ENCODE measurements at regions not wholly inside any gene's neighbourhood (a gene's known extent, or its start where the extent isn't known, plus 50 kb on each side); places are given as distances from the start of the nearest gene placed in this dataset.

DNA sequence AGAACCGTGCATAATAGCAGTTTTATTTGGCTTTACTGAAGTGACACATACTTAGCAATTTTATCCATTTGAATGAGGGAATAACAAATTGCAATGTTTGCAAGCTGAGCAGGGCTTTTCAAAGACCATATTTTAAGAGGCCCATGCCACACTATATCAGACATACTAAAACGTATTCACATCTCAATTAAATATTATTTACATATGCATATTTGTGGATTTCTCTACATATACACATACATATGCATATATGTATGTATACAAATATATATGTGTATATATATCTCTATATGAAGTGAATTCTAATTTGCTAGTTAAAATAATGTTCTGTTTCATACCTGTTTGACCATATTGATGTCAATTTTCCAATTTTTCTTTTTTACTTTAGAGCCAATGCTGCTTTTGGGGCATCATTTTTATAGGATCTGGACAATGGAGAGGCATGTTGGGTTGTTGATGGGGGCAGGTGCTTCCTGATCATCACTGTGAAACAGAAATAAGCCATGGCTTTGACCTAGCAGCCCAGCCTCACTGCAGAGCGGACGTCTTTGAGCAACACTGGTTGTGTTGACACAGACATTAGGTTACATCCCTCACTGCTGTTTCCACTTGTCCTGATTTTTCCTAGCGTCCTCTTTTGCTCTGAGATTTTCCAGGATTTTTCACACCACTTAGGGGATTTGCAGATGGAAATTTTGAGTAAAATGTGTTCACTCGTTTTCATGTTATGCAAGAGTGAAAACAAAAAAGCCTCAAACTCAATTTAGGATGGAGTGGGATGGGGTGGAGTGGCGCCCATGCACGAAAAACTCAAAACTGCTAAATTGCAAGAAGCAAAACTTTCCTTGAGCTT, 56.9 kb downstream of the RDH14 start:
- intact Hi-C loops (cut with micrococcal nuclease; ENCODE audit: unreplicated experiment) (no loop called here), in situ Hi-C loops (cut with MboI) (no loop called here)
- FAIRE-seq: no peak
- Histone ChIP-seq H3K9me3 (replicated peaks; ENCODE audit: control insufficient read depth, insufficient read depth, low read length) (no peaks in the 10 kb centered on the region), H3K79me2 (ENCODE audit: control insufficient read depth, insufficient read depth, low read length) (no peaks in the 10 kb centered on the region), H2AFZ (ENCODE audit: control insufficient read depth, low read depth, low read length) (no peak overlapping the region), H3K27ac (ENCODE audit: control insufficient read depth, insufficient read depth) (no peak overlapping the region), H4K20me1 (ENCODE audit: control insufficient read depth, insufficient read depth) (no peaks in the 10 kb centered on the region), H3K9ac (ENCODE audit: control insufficient read depth, insufficient read depth, low read length) (no peak overlapping the region), H3K4me3 (no peak overlapping the region), H3K4me2 (ENCODE audit: control insufficient read depth, insufficient read depth) (no peak overlapping the region), H3K36me3 (ENCODE audit: control insufficient read depth in 2 of 2, insufficient read depth in 2 of 2, low read length in 1 of 2) (no peaks in the 10 kb centered on the region), H3K27me3 (replicated peaks in 1 of 2; ENCODE audit: control insufficient read depth in 2 of 2, insufficient read depth in 2 of 2, low read length in 1 of 2) (no peaks in the 10 kb centered on the region; a peak in 1 of 4 replicates), H3K4me1 (ENCODE audit: control insufficient read depth, insufficient read depth, low read length) (no peaks in the 10 kb centered on the region)
- POLR2A ChIA-PET: no interaction called here
- no peak for DNase-seq (ENCODE audit: low read depth, low spot score)
- no peak for ATAC-seq
- RAD21 ChIA-PET (ENCODE audit: unreplicated experiment): no interaction called here
- no TSS peak for BruUV-seq (replicated peaks)
- WGBS (ENCODE audit: insufficient coverage, insufficient replicate concordance, low lambda C conversion rate, missing lambda C conversion rate): 27% methylated on average over 8 of the region's 8 CpGs
- SMC1A ChIA-PET (ENCODE audit: uncharacterized antibody, unreplicated experiment): no interaction called here
- CTCF ChIA-PET: no interaction called here
- TF ChIP-seq SIN3A (IDR thresholded peaks at IDR 0.05; ENCODE audit: low read depth, low read length) (no peak), RELA (IDR thresholded peaks at IDR 0.05; ENCODE audit: borderline replicate concordance, partially characterized antibody) (no peak), PAX5 (IDR thresholded peaks at IDR 0.05; ENCODE audit: borderline replicate concordance, low read depth, low read length) (no peak), CHD2 (IDR thresholded peaks at IDR 0.05; ENCODE audit: borderline replicate concordance, low read depth, low read length) (no peak), SIX5 (IDR thresholded peaks at IDR 0.05; ENCODE audit: low read depth, low read length, severe bottlenecking) (no peak), RCOR1 (conservative IDR thresholded peaks at IDR 0.05; ENCODE audit: low read depth, low read length) (no peak), POU2F2 (IDR thresholded peaks at IDR 0.05; ENCODE audit: borderline replicate concordance, low read depth, low read length) (no peak), ZNF217 (IDR thresholded peaks at IDR 0.05) (no peak), MYB (IDR thresholded peaks at IDR 0.05; ENCODE audit: borderline replicate concordance, low read depth, low read length) (no peak)
- TF ChIP-seq, protein P1, sequence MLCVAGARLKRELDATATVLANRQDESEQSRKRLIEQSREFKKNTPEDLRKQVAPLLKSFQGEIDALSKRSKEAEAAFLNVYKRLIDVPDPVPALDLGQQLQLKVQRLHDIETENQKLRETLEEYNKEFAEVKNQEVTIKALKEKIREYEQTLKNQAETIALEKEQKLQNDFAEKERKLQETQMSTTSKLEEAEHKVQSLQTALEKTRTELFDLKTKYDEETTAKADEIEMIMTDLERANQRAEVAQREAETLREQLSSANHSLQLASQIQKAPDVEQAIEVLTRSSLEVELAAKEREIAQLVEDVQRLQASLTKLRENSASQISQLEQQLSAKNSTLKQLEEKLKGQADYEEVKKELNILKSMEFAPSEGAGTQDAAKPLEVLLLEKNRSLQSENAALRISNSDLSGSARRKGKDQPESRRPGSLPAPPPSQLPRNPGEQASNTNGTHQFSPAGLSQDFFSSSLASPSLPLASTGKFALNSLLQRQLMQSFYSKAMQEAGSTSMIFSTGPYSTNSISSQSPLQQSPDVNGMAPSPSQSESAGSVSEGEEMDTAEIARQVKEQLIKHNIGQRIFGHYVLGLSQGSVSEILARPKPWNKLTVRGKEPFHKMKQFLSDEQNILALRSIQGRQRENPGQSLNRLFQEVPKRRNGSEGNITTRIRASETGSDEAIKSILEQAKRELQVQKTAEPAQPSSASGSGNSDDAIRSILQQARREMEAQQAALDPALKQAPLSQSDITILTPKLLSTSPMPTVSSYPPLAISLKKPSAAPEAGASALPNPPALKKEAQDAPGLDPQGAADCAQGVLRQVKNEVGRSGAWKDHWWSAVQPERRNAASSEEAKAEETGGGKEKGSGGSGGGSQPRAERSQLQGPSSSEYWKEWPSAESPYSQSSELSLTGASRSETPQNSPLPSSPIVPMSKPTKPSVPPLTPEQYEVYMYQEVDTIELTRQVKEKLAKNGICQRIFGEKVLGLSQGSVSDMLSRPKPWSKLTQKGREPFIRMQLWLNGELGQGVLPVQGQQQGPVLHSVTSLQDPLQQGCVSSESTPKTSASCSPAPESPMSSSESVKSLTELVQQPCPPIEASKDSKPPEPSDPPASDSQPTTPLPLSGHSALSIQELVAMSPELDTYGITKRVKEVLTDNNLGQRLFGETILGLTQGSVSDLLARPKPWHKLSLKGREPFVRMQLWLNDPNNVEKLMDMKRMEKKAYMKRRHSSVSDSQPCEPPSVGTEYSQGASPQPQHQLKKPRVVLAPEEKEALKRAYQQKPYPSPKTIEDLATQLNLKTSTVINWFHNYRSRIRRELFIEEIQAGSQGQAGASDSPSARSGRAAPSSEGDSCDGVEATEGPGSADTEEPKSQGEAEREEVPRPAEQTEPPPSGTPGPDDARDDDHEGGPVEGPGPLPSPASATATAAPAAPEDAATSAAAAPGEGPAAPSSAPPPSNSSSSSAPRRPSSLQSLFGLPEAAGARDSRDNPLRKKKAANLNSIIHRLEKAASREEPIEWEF (IDR thresholded peaks at IDR 0.05; ENCODE audit: insufficient replicate concordance, low read depth, low read length): no peak
- TF ChIP-seq, protein P2, sequence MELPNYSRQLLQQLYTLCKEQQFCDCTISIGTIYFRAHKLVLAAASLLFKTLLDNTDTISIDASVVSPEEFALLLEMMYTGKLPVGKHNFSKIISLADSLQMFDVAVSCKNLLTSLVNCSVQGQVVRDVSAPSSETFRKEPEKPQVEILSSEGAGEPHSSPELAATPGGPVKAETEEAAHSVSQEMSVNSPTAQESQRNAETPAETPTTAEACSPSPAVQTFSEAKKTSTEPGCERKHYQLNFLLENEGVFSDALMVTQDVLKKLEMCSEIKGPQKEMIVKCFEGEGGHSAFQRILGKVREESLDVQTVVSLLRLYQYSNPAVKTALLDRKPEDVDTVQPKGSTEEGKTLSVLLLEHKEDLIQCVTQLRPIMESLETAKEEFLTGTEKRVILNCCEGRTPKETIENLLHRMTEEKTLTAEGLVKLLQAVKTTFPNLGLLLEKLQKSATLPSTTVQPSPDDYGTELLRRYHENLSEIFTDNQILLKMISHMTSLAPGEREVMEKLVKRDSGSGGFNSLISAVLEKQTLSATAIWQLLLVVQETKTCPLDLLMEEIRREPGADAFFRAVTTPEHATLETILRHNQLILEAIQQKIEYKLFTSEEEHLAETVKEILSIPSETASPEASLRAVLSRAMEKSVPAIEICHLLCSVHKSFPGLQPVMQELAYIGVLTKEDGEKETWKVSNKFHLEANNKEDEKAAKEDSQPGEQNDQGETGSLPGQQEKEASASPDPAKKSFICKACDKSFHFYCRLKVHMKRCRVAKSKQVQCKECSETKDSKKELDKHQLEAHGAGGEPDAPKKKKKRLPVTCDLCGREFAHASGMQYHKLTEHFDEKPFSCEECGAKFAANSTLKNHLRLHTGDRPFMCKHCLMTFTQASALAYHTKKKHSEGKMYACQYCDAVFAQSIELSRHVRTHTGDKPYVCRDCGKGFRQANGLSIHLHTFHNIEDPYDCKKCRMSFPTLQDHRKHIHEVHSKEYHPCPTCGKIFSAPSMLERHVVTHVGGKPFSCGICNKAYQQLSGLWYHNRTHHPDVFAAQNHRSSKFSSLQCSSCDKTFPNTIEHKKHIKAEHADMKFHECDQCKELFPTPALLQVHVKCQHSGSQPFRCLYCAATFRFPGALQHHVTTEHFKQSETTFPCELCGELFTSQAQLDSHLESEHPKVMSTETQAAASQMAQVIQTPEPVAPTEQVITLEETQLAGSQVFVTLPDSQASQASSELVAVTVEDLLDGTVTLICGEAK (IDR thresholded peaks at IDR 0.05; ENCODE audit: borderline replicate concordance): no peak
- TF ChIP-seq, protein P3, sequence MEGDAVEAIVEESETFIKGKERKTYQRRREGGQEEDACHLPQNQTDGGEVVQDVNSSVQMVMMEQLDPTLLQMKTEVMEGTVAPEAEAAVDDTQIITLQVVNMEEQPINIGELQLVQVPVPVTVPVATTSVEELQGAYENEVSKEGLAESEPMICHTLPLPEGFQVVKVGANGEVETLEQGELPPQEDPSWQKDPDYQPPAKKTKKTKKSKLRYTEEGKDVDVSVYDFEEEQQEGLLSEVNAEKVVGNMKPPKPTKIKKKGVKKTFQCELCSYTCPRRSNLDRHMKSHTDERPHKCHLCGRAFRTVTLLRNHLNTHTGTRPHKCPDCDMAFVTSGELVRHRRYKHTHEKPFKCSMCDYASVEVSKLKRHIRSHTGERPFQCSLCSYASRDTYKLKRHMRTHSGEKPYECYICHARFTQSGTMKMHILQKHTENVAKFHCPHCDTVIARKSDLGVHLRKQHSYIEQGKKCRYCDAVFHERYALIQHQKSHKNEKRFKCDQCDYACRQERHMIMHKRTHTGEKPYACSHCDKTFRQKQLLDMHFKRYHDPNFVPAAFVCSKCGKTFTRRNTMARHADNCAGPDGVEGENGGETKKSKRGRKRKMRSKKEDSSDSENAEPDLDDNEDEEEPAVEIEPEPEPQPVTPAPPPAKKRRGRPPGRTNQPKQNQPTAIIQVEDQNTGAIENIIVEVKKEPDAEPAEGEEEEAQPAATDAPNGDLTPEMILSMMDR (IDR thresholded peaks at IDR 0.05 in 2 of 3, conservative IDR thresholded peaks at IDR 0.05 in 1 of 3; ENCODE audit: control insufficient read depth in 2 of 3, extremely low read depth in 1 of 3, insufficient read depth in 1 of 3, low read depth in 3 of 3, low read length in 3 of 3): no peak
